ENCODE measurements at regions not wholly inside any gene's neighbourhood (a gene's known extent, or its start where the extent isn't known, plus 50 kb on each side); places are given as distances from the start of the nearest gene placed in this dataset.

GRCh38 chr12:38159092-38159551 lies 157.5 kb upstream of the ALG10B start:
- H3K9ac ChIP-seq (ENCODE audit: control insufficient read depth, extremely low read depth, insufficient read depth, low read length), result no peak overlapping the region
- no peaks in the 10 kb centered on the region for H4K20me1 ChIP-seq (ENCODE audit: control insufficient read depth, extremely low read depth, insufficient read depth, low read length)
- no peaks in the 10 kb centered on the region for H3K79me2 ChIP-seq (ENCODE audit: control insufficient read depth, insufficient read depth, low read length)
- no peaks in the 10 kb centered on the region for H3K36me3 ChIP-seq (ENCODE audit: control insufficient read depth in 2 of 2, extremely low read depth in 1 of 2, insufficient read depth in 2 of 2, low read length in 2 of 2)
- no peak overlapping the region for H3K27ac ChIP-seq (ENCODE audit: control insufficient read depth, insufficient read depth, low read length)
- no peak for TF ChIP-seq CTCF (optimal IDR thresholded peaks at IDR 0.05 in 1 of 3, IDR thresholded peaks at IDR 0.05 in 1 of 3, conservative IDR thresholded peaks at IDR 0.05 in 1 of 3; ENCODE audit: extremely low read depth in 1 of 3, insufficient read depth in 2 of 3, low read length in 3 of 3)
- no peak for TF ChIP-seq EZH2 (IDR thresholded peaks at IDR 0.05; ENCODE audit: low read length)
- no peak for FAIRE-seq
- no peak overlapping the region for H3K4me3 ChIP-seq (ENCODE audit: control insufficient read depth in 2 of 3, extremely low read depth in 1 of 3, insufficient read depth in 2 of 3, low read depth in 1 of 3, low read length in 3 of 3)
- dilution Hi-C loops (cut with MboI; ENCODE audit: extremely low pct_ligation_motif_present, low sequenced_read_pairs), result no loop called here
- H3K27me3 ChIP-seq (ENCODE audit: control insufficient read depth, extremely low read depth, insufficient read depth, low read length), result no peaks in the 10 kb centered on the region
- H2AFZ ChIP-seq (ENCODE audit: control insufficient read depth, low read length), result no peak overlapping the region
- no peak overlapping the region for H3K4me2 ChIP-seq (ENCODE audit: control insufficient read depth, extremely low read depth, insufficient read depth, low read depth, low read length)
- DNase-seq (ENCODE audit: low read depth, low spot score), result no peak
- H3K9me3 ChIP-seq (ENCODE audit: control insufficient read depth, low read depth, low read length), result peaks cover 21% of the 10 kb centered on the region
- no peaks in the 10 kb centered on the region for H3K9me1 ChIP-seq (ENCODE audit: control insufficient read depth, extremely low read depth, insufficient read depth, low read length)
- H3K4me1 ChIP-seq (ENCODE audit: control insufficient read depth, extremely low read depth, insufficient read depth, low read length), result no peaks in the 10 kb centered on the region

DNA sequence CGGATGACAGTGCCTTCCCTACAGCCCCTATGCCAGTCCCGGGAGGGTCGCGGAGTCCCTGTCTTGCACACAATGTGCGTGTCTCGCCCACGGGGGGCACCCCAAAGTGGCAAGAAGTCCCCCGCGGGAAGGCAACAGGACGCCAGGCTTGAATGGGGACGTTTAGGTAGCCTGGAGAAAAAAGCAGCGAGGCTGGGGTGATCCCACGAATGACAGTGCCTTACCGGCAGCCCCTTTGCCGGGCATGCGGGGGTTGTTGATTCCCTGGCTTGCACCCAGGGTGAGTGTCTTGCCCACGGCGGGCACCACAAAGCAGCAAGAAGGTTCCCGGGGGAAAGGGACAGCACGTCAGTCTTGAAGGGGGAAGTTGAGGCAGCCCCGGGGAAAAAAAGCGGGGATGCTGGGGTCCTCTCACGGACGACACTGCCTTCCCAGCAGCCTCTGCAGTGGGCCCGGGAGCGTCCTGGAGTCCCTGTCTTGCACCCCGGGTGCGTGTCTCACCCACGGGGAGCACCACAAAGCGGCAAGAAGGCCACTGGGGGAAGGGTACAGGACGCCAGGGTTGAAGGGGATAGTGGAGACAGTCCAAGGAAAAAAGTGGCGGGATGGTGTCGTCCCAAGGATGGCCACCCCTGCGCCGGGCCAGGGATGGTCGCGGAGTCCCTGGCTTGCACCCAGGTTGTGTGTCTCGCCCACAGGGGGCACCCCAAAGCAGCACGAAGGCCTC lies 156.8 kb upstream of the ALG10B start:
- dilution Hi-C loops (cut with MboI; ENCODE audit: extremely low pct_ligation_motif_present, low sequenced_read_pairs), result no loop called here
- H3K9me3 ChIP-seq (ENCODE audit: control insufficient read depth, low read depth, low read length), result peaks cover 21% of the 10 kb centered on the region
- no peak overlapping the region for H2AFZ ChIP-seq (ENCODE audit: control insufficient read depth, low read length)

More for the DNA sequence above, 156.8 kb upstream of the ALG10B start:
- Histone ChIP-seq H3K4me3 (ENCODE audit: control insufficient read depth in 2 of 3, extremely low read depth in 1 of 3, insufficient read depth in 2 of 3, low read depth in 1 of 3, low read length in 3 of 3) (no peak overlapping the region), H3K9ac (ENCODE audit: control insufficient read depth, extremely low read depth, insufficient read depth, low read length) (no peak overlapping the region), H3K4me1 (ENCODE audit: control insufficient read depth, extremely low read depth, insufficient read depth, low read length) (no peaks in the 10 kb centered on the region), H3K27me3 (ENCODE audit: control insufficient read depth, extremely low read depth, insufficient read depth, low read length) (no peaks in the 10 kb centered on the region), H4K20me1 (ENCODE audit: control insufficient read depth, extremely low read depth, insufficient read depth, low read length) (no peaks in the 10 kb centered on the region), H3K27ac (ENCODE audit: control insufficient read depth, insufficient read depth, low read length) (no peak overlapping the region), H3K36me3 (ENCODE audit: control insufficient read depth in 2 of 2, extremely low read depth in 1 of 2, insufficient read depth in 2 of 2, low read length in 2 of 2) (no peaks in the 10 kb centered on the region), H3K4me2 (ENCODE audit: control insufficient read depth, extremely low read depth, insufficient read depth, low read depth, low read length) (no peak overlapping the region), H3K79me2 (ENCODE audit: control insufficient read depth, insufficient read depth, low read length) (no peaks in the 10 kb centered on the region), H3K9me1 (ENCODE audit: control insufficient read depth, extremely low read depth, insufficient read depth, low read length) (no peaks in the 10 kb centered on the region)
- FAIRE-seq (no peak), DNase-seq (ENCODE audit: low read depth, low spot score) (no peak)
- TF ChIP-seq EZH2 (IDR thresholded peaks at IDR 0.05; ENCODE audit: low read length) (no peak), CTCF (optimal IDR thresholded peaks at IDR 0.05 in 1 of 3, IDR thresholded peaks at IDR 0.05 in 1 of 3, conservative IDR thresholded peaks at IDR 0.05 in 1 of 3; ENCODE audit: extremely low read depth in 1 of 3, insufficient read depth in 2 of 3, low read length in 3 of 3) (no peak)

Measured in keratinocyte (primary cell).